ENCODE measurements at regions not wholly inside any gene's neighbourhood (a gene's known extent, or its start where the extent isn't known, plus 50 kb on each side); places are given as distances from the start of the nearest gene placed in this dataset.

DNA sequence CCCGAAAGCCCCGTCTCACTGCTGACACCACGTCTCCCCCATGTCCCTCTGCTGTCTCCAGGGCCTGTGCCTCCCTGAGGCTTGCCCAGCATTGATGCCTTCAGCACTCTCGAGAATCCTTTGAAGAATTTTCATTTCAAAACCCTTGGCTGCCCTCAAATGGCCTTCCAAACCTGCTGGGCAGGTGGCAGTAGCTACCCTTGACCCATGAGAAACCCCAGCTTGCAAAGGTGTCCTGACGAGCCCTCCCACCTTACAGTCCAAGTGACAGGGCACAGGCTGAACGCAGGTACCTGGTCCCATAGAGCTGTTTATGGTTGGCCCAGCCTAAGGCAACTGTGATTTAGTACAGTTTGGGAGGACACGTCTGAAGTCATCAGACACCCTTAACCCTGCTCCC is 97.2 kb upstream of the SPIN1 start:
- FAIRE-seq (no peak), DNase-seq (ENCODE audit: low read depth, low spot score) (no peak)
- H3K4me2 ChIP-seq (ENCODE audit: control insufficient read depth, extremely low read depth, insufficient read depth, low read depth, low read length), result no peak overlapping the region
- dilution Hi-C loops (cut with MboI; ENCODE audit: extremely low pct_ligation_motif_present, low sequenced_read_pairs), result no loop called here
- no peaks in the 10 kb centered on the region for H3K79me2 ChIP-seq (ENCODE audit: control insufficient read depth, insufficient read depth, low read length)
- no peak overlapping the region for H3K4me3 ChIP-seq (ENCODE audit: control insufficient read depth in 2 of 3, extremely low read depth in 1 of 3, insufficient read depth in 2 of 3, low read depth in 1 of 3, low read length in 3 of 3)
- no peak overlapping the region for H2AFZ ChIP-seq (ENCODE audit: control insufficient read depth, low read length)
- no peaks in the 10 kb centered on the region for H3K9me1 ChIP-seq (ENCODE audit: control insufficient read depth, extremely low read depth, insufficient read depth, low read length)
- TF ChIP-seq, protein P1, sequence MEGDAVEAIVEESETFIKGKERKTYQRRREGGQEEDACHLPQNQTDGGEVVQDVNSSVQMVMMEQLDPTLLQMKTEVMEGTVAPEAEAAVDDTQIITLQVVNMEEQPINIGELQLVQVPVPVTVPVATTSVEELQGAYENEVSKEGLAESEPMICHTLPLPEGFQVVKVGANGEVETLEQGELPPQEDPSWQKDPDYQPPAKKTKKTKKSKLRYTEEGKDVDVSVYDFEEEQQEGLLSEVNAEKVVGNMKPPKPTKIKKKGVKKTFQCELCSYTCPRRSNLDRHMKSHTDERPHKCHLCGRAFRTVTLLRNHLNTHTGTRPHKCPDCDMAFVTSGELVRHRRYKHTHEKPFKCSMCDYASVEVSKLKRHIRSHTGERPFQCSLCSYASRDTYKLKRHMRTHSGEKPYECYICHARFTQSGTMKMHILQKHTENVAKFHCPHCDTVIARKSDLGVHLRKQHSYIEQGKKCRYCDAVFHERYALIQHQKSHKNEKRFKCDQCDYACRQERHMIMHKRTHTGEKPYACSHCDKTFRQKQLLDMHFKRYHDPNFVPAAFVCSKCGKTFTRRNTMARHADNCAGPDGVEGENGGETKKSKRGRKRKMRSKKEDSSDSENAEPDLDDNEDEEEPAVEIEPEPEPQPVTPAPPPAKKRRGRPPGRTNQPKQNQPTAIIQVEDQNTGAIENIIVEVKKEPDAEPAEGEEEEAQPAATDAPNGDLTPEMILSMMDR (optimal IDR thresholded peaks at IDR 0.05 in 1 of 3, IDR thresholded peaks at IDR 0.05 in 1 of 3, conservative IDR thresholded peaks at IDR 0.05 in 1 of 3; ENCODE audit: extremely low read depth in 1 of 3, insufficient read depth in 2 of 3, low read length in 3 of 3), result no peak
- TF ChIP-seq EZH2 (IDR thresholded peaks at IDR 0.05; ENCODE audit: low read length), result no peak
- H3K27ac ChIP-seq (ENCODE audit: control insufficient read depth, insufficient read depth, low read length), result no peak overlapping the region
- H3K4me1 ChIP-seq (ENCODE audit: control insufficient read depth, extremely low read depth, insufficient read depth, low read length), result no peaks in the 10 kb centered on the region
- no peaks in the 10 kb centered on the region for H4K20me1 ChIP-seq (ENCODE audit: control insufficient read depth, extremely low read depth, insufficient read depth, low read length)
- no peaks in the 10 kb centered on the region for H3K36me3 ChIP-seq (ENCODE audit: control insufficient read depth in 2 of 2, extremely low read depth in 1 of 2, insufficient read depth in 2 of 2, low read length in 2 of 2)
- H3K9ac ChIP-seq (ENCODE audit: control insufficient read depth, extremely low read depth, insufficient read depth, low read length), result no peak overlapping the region
- H3K9me3 ChIP-seq (ENCODE audit: control insufficient read depth, low read depth, low read length), result no peaks in the 10 kb centered on the region
- H3K27me3 ChIP-seq (ENCODE audit: control insufficient read depth, extremely low read depth, insufficient read depth, low read length), result no peaks in the 10 kb centered on the region

GRCh38 chr9:88289532-88289931 is 98.7 kb upstream of the SPIN1 start:
- no peaks in the 10 kb centered on the region for H3K79me2 ChIP-seq (ENCODE audit: control insufficient read depth, insufficient read depth, low read length)
- no peak overlapping the region for H2AFZ ChIP-seq (ENCODE audit: control insufficient read depth, low read length)
- TF ChIP-seq, protein P1 (optimal IDR thresholded peaks at IDR 0.05 in 1 of 3, IDR thresholded peaks at IDR 0.05 in 1 of 3, conservative IDR thresholded peaks at IDR 0.05 in 1 of 3; ENCODE audit: extremely low read depth in 1 of 3, insufficient read depth in 2 of 3, low read length in 3 of 3), result no peak
- no peak for TF ChIP-seq EZH2 (IDR thresholded peaks at IDR 0.05; ENCODE audit: low read length)
- H3K4me1 ChIP-seq (ENCODE audit: control insufficient read depth, extremely low read depth, insufficient read depth, low read length), result no peaks in the 10 kb centered on the region
- no peaks in the 10 kb centered on the region for H4K20me1 ChIP-seq (ENCODE audit: control insufficient read depth, extremely low read depth, insufficient read depth, low read length)
- H3K36me3 ChIP-seq (ENCODE audit: control insufficient read depth in 2 of 2, extremely low read depth in 1 of 2, insufficient read depth in 2 of 2, low read length in 2 of 2), result no peaks in the 10 kb centered on the region
- dilution Hi-C loops (cut with MboI; ENCODE audit: extremely low pct_ligation_motif_present, low sequenced_read_pairs), result no loop called here
- H3K9ac ChIP-seq (ENCODE audit: control insufficient read depth, extremely low read depth, insufficient read depth, low read length), result no peak overlapping the region
- no peak overlapping the region for H3K4me2 ChIP-seq (ENCODE audit: control insufficient read depth, extremely low read depth, insufficient read depth, low read depth, low read length)
- FAIRE-seq (no peak), DNase-seq (ENCODE audit: low read depth, low spot score) (no peak)
- no peak overlapping the region for H3K4me3 ChIP-seq (ENCODE audit: control insufficient read depth in 2 of 3, extremely low read depth in 1 of 3, insufficient read depth in 2 of 3, low read depth in 1 of 3, low read length in 3 of 3)
- no peaks in the 10 kb centered on the region for H3K27me3 ChIP-seq (ENCODE audit: control insufficient read depth, extremely low read depth, insufficient read depth, low read length)
- H3K27ac ChIP-seq (ENCODE audit: control insufficient read depth, insufficient read depth, low read length), result no peak overlapping the region
- H3K9me1 ChIP-seq (ENCODE audit: control insufficient read depth, extremely low read depth, insufficient read depth, low read length), result no peaks in the 10 kb centered on the region
- no peaks in the 10 kb centered on the region for H3K9me3 ChIP-seq (ENCODE audit: control insufficient read depth, low read depth, low read length)

All from keratinocyte (primary cell).